Astrocyte of the cerebellum (primary cell): ENCODE measurements at regions not wholly inside any gene's neighbourhood (a gene's known extent, or its start where the extent isn't known, plus 50 kb on each side); places are given as distances from the start of the nearest gene placed in this dataset.

Source experiments
- DNase-seq: peaks from one replicate; pipeline ENCODE4 v3.0.0-alpha.2; 2011; ENCODE audit warnings: low read depth
- H3K4me3 ChIP-seq: 2 replicates; pipeline ENCODE4 v1.5.1; 2011; ENCODE audit warnings: mild to moderate bottlenecking, low read depth, low read length, moderate library complexity
- in situ Hi-C: cut with HindIII; loops from 2 replicates; pipeline ENCODE4 v1.10.0; 2017; ENCODE audit warnings: low sequenced_read_pairs
- TF ChIP-seq, protein P1 (sequence below): IDR thresholded peaks from 2 replicates; pipeline ENCODE4 v1.5.1; 2012; ENCODE audit warnings: low read length, low read depth, moderate library complexity, mild to moderate bottlenecking; ENCODE audit errors: missing control alignments

DNA sequence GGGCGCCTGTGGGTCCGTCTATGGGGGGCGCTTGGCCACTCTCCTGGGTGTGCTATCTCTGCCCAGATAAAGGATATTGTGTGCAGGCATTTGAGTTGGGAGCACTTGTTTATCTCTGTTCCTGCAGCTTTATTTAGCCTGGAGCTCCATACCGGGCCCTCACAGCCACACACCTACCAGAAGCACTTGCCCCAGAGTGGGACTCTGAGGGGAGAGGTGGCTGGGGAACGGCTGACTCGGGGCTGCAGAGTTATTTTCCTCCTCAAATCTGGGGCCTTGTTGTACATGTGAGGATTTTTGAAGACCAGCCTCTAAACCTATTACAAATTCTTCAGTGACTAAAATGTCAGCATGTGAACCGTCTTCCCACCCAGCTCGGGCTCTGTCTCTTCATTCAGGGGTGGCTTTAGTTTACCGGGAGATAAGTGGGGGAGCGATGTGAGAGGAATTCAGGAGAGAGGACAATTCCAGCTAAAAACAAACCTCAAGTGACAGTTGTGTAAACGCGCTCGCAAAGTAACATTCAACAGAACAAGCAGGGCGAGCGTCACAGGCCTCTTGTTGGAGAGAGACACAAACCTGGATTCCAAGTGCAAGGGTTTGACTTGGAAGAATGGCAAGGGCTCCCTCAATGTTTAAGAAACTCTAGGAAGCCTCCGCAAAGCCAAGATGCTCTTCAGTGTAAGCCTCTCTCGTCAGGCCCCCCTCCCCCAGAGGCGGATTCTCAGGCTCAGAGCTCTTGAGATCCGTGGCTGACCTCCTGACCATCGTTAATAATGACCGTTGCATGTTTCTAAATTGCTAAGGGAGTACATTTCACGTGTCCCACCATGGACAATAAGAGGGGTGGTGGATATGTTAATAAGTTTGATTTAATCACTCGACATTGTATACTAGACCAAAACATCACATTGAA, 548.9 kb downstream of the QKI start:
- no peak overlapping the region for H3K4me3 ChIP-seq
- TF ChIP-seq, protein P1, sequence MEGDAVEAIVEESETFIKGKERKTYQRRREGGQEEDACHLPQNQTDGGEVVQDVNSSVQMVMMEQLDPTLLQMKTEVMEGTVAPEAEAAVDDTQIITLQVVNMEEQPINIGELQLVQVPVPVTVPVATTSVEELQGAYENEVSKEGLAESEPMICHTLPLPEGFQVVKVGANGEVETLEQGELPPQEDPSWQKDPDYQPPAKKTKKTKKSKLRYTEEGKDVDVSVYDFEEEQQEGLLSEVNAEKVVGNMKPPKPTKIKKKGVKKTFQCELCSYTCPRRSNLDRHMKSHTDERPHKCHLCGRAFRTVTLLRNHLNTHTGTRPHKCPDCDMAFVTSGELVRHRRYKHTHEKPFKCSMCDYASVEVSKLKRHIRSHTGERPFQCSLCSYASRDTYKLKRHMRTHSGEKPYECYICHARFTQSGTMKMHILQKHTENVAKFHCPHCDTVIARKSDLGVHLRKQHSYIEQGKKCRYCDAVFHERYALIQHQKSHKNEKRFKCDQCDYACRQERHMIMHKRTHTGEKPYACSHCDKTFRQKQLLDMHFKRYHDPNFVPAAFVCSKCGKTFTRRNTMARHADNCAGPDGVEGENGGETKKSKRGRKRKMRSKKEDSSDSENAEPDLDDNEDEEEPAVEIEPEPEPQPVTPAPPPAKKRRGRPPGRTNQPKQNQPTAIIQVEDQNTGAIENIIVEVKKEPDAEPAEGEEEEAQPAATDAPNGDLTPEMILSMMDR = no peak
- no peak for DNase-seq
- in situ Hi-C loops = no loop called here

DNA sequence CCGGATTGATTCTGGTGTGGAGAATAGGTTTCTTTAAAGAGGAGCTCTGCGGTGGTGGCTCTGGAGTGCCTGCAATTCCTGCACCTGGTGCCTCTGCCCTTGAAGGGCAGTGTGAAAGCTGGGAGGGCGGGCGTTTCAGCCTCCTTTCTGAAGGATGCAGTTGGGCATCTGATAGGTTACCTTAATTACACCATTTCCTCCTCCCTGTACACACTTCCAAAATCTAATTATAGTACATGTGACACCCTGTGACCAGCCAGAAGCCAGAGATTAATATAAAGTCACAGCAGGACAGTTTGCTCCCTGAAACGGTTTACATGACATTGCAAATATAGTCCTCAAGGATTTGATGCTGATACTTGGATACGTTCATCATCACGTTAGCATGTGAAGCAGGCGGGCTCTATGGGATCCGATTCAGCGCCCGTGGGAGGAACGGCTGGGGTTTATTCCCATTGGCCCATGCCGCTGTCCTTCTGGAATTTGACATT, 548.2 kb downstream of the QKI start:
- no peak for DNase-seq
- in situ Hi-C loops = no loop called here
- TF ChIP-seq, protein P1 = no peak
- H3K4me3 ChIP-seq = no peak overlapping the region

DNA sequence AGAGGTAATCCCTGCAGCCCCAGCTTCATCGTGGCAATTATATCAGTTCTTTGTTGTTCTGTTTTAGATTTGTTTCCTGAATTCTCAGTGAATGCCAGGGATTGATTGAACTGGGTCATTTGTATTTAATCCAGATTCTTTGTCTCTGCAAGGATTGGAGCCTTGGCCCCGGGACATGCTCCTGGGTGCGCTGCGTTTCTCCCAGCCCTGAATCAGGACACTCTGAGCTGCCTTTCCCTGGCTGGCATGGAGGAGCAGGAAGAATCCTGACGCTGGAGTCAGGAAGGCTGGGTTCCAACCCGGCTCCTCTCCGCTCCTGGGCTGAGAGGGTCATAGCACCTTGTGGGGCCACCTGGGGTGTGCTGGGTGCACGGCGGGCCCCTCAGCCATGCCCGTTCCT, 545.6 kb downstream of the QKI start:
- TF ChIP-seq, protein P1 = no peak
- H3K4me3 ChIP-seq = no peak overlapping the region
- DNase-seq = no peak
- in situ Hi-C loops = no loop called here

DNA sequence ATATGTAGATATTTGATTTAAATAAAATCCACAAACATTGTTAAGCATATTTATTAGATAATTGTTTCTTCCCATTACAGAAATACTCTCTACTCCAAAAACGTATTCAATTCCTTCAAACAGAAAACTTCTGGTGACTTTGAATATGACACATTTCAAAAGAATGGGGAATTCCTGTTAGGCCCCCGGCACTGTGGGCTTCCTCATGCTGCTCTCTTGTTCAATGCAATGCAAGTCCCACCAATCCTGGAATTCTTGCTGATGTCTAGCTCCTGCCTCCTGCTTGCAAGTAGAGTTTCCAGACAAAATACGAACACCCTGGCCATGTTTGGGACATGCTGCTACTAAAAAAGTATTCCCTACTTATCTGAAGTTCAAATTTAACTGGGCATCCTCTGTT, 544.1 kb downstream of the QKI start:
- no peak overlapping the region for H3K4me3 ChIP-seq
- DNase-seq = peak; percentile 74
- TF ChIP-seq, protein P1 = no peak
- in situ Hi-C loops = no loop called here

DNA sequence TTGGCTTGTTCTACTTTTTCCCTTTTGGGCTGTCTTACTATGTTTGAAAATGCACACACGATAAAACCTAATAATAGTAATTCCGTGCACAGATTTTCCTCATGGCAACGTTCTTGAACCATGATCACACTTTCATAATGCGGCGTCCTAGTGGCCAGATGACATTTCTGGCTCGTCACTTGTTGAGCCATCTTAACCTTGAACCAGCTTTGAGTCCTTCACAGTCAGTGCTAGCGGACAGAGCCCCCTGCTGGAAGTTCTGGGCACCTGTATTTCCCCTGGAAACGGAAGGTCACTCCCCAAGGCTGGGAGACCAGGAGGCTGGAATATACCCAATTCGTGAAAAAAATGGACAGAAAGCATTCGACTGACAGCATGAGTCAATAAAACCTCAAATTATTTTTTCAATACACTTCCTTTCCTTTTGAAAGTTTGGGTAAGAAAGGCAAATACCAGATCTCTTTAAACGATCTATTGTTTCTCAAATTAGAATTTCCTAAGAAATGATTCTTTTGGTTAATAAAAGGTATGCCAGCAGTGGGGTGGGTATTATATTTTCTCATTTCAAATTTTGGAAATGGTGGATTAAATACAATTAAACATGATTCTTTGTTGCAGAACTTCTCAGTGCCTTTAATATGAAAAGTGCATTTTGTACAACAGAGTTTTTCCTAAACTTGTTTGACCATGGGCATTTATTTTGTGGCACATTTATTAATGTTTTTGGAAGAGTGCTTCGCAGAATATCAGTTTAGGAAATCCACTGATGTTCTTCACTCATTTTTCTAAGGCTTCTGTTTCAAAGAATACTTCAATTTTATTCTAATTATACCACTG, 542.3 kb downstream of the QKI start:
- TF ChIP-seq, protein P1 = peak; percentile 90
- H3K4me3 ChIP-seq = no peak overlapping the region
- in situ Hi-C loops = no loop called here
- DNase-seq = peak; percentile 59

DNA sequence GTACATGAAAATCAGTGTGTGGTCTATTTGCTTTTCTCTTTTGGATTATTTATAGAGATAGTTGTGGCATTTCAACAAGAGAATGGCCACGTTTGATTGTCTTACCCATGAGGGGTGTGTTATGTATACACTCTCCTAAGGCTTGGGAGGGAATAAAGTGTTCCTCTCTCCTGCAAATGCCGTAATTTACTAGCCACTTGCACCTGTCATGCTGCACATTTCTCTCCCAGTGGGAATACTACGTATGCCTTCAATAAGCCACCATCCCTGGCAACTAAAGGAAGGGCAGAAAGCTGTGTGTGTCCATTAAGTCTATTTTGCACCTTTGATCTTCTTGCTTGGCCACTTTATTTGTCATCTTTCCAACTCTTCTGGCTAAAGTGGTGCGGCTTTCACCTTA, 541.2 kb downstream of the QKI start:
- in situ Hi-C loops = no loop called here
- no peak overlapping the region for H3K4me3 ChIP-seq
- no peak for DNase-seq
- TF ChIP-seq, protein P1 = no peak
